HEK293 (cell line): ENCODE measurements at regions not wholly inside any gene's neighbourhood (a gene's known extent, or its start where the extent isn't known, plus 50 kb on each side); places are given as distances from the start of the nearest gene placed in this dataset.

ENCODE experiments used
- CTCF ChIA-PET: fragments of 350-600 bp; formaldehyde crosslinking; extraction: SDS; loops from one replicate; lab custom pipeline; 2021; ENCODE audit warnings: antibody characterized with exemption; lab: Yijun Ruan, JAX
- POLR2A ChIA-PET: fragments of 300-600 bp; formaldehyde crosslinking; extraction: SDS; loops from one replicate; lab custom pipeline; 2020; ENCODE audit warnings: antibody characterized with exemption, inconsistent platforms; lab: Yijun Ruan, JAX
- H3K27ac ChIP-seq: fragments of 200-500 bp; sonication (Bioruptor generic); 2 replicates; pipeline ENCODE4 v1.5.1; 2014; ENCODE audit warnings: low read depth, low read length, control low read depth, inconsistent platforms; ENCODE audit errors: extremely low read depth
- H3K36me3 ChIP-seq, 2 experiments: fragments of 200-500 bp in 1 of 2; sonication (Bioruptor generic) in 1 of 2; 1 replicate in 1 of 2; 2 replicates in 1 of 2; pipeline ENCODE4 v1.5.1; 2014 to 2017; ENCODE audit warnings: inconsistent platforms in 2 of 2, low read length in 2 of 2; ENCODE audit not compliant: control insufficient read depth in 2 of 2, insufficient read depth in 1 of 2
- H3K4me1 ChIP-seq: fragments of 200-500 bp; sonication (Bioruptor generic); 2 replicates; pipeline ENCODE4 v1.5.1; 2014; ENCODE audit warnings: mild to moderate bottlenecking, low read length, inconsistent platforms; ENCODE audit not compliant: control insufficient read depth, insufficient read depth
- H3K4me3 ChIP-seq: 2 replicates; pipeline ENCODE4 v1.5.1; 2011; ENCODE audit warnings: low read depth, mild to moderate bottlenecking, control low read depth, low read length, moderate library complexity
- H3K9me3 ChIP-seq: fragments of 200-500 bp; sonication (Bioruptor generic); 2 replicates; pipeline ENCODE4 v1.5.1; 2014; ENCODE audit warnings: low read depth, low read length, inconsistent platforms; ENCODE audit not compliant: control insufficient read depth, insufficient read depth
- GLIS1 ChIP-seq: fragments of 450-650 bp; formaldehyde crosslinking; IDR thresholded peaks from 2 replicates; pipeline ENCODE4 v1.5.1; 2016; ENCODE audit warnings: missing biosample characterization, missing genetic modification characterization
- KLF9 ChIP-seq: fragments of 450-650 bp; formaldehyde crosslinking; IDR thresholded peaks from 2 replicates; pipeline ENCODE4 v1.5.1; 2016; ENCODE audit warnings: missing biosample characterization, missing genetic modification characterization, low read depth
- MZF1 ChIP-seq: fragments of 450-650 bp; formaldehyde crosslinking; IDR thresholded peaks from 2 replicates; pipeline ENCODE4 v1.5.1; 2017; ENCODE audit warnings: missing biosample characterization, missing genetic modification characterization, borderline replicate concordance
- SP2 ChIP-seq: fragments of 450-650 bp; formaldehyde crosslinking; IDR thresholded peaks from 2 replicates; pipeline ENCODE4 v1.5.1; 2016; ENCODE audit warnings: missing biosample characterization, missing genetic modification characterization
- SP7 ChIP-seq: fragments of 450-650 bp; formaldehyde crosslinking; IDR thresholded peaks from 2 replicates; pipeline ENCODE4 v1.5.1; 2016; ENCODE audit warnings: missing biosample characterization, missing genetic modification characterization
- ZBTB1 ChIP-seq: fragments of 450-650 bp; formaldehyde crosslinking; IDR thresholded peaks from 2 replicates; pipeline ENCODE4 v1.5.1; 2016; ENCODE audit warnings: missing biosample characterization, missing genetic modification characterization
- ZNF132 ChIP-seq: fragments of 450-650 bp; formaldehyde crosslinking; IDR thresholded peaks from 2 replicates; pipeline ENCODE4 v1.5.1; 2017; ENCODE audit warnings: missing biosample characterization, missing genetic modification characterization, borderline replicate concordance
- ZNF211 ChIP-seq: fragments of 450-650 bp; formaldehyde crosslinking; IDR thresholded peaks from 2 replicates; pipeline ENCODE4 v1.5.1; 2016; ENCODE audit warnings: low read depth, missing biosample characterization, missing genetic modification characterization
- ZNF266 ChIP-seq: fragments of 450-650 bp; formaldehyde crosslinking; IDR thresholded peaks from 2 replicates; pipeline ENCODE4 v1.5.1; 2016; ENCODE audit warnings: missing biosample characterization, missing genetic modification characterization, low read depth
- ZNF391 ChIP-seq: fragments of 450-650 bp; formaldehyde crosslinking; IDR thresholded peaks from 2 replicates; pipeline ENCODE4 v1.5.1; 2016; ENCODE audit warnings: low read depth, missing biosample characterization, missing genetic modification characterization, borderline replicate concordance
- ZNF501 ChIP-seq: fragments of 450-650 bp; formaldehyde crosslinking; IDR thresholded peaks from 2 replicates; pipeline ENCODE4 v1.5.1; 2016; ENCODE audit warnings: missing biosample characterization, missing genetic modification characterization
- ZNF514 ChIP-seq: fragments of 450-650 bp; formaldehyde crosslinking; IDR thresholded peaks from 2 replicates; pipeline ENCODE4 v1.5.1; 2016; ENCODE audit warnings: missing biosample characterization, missing genetic modification characterization
- ZNF621 ChIP-seq: fragments of 450-650 bp; formaldehyde crosslinking; IDR thresholded peaks from 2 replicates; pipeline ENCODE4 v1.5.1; 2017; ENCODE audit warnings: missing biosample characterization, missing genetic modification characterization
- ZNF785 ChIP-seq: fragments of 450-650 bp; formaldehyde crosslinking; IDR thresholded peaks from 2 replicates; pipeline ENCODE4 v1.5.1; 2016; ENCODE audit warnings: missing biosample characterization, missing genetic modification characterization
- TF ChIP-seq, protein P1 (sequence below): fragments of 450-650 bp; formaldehyde crosslinking; IDR thresholded peaks from 2 replicates; pipeline ENCODE4 v1.5.1; 2017; ENCODE audit warnings: missing biosample characterization, mild to moderate bottlenecking, missing genetic modification characterization, moderate library complexity
- TF ChIP-seq, protein P2 (sequence below): fragments of 450-650 bp; formaldehyde crosslinking; IDR thresholded peaks from 2 replicates; pipeline ENCODE4 v1.5.1; 2016; ENCODE audit warnings: missing biosample characterization, missing genetic modification characterization
- TF ChIP-seq, protein P3 (sequence below): fragments of 450-650 bp; formaldehyde crosslinking; IDR thresholded peaks from 2 replicates; pipeline ENCODE4 v1.5.1; 2016; ENCODE audit warnings: missing biosample characterization, missing genetic modification characterization
- TF ChIP-seq, protein P4 (sequence below): fragments of 450-650 bp; formaldehyde crosslinking; IDR thresholded peaks from 2 replicates; pipeline ENCODE4 v1.5.1; 2017; ENCODE audit warnings: missing biosample characterization, missing genetic modification characterization

DNA sequence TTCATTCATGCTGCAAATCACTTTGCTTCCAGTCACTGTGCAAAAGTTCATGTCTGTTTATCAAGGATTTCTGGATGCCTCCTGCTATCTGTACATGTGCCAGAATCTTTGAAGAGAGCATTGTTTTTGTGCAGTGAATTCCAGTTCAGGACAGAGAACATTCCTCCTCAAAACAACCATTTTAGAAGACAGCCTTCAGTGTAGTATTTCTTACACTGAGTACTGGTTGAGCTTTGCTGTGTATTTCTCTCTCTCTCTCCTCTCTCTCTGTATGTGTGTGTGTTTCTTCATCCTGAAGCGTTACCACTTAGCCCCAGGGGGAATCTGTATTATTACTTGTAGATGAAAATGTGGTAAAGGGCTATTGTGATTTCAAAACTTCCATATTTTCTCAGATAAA lies 123.8 kb upstream of the CHL1 start (continued):
- TF ChIP-seq, protein P1, sequence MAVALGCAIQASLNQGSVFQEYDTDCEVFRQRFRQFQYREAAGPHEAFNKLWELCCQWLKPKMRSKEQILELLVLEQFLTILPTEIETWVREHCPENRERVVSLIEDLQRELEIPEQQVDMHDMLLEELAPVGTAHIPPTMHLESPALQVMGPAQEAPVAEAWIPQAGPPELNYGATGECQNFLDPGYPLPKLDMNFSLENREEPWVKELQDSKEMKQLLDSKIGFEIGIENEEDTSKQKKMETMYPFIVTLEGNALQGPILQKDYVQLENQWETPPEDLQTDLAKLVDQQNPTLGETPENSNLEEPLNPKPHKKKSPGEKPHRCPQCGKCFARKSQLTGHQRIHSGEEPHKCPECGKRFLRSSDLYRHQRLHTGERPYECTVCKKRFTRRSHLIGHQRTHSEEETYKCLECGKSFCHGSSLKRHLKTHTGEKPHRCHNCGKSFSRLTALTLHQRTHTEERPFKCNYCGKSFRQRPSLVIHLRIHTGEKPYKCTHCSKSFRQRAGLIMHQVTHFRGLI (tag by site-specific recombination), result no peak
- TF ChIP-seq ZNF132 (tag by site-specific recombination) (no peak), ZNF501 (tag by site-specific recombination) (no peak)

DNA sequence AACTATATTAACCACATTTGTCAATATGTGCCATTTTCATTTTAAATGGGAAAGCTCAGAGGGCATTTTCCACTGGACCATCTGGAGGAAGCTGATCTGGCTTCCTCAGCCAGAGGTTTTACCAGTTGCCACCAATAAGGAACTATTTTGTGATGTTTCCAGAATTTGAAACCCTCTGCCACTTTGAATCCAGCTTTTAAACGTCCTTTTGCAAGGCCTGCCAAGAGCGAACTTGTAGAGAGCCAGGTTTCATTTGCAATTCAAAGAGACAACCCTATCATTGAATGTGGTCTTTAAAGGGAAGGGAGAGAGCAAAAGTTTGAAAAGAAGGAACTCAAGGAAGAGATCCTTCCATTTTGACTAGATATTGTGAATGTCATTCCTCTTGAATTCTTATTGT lies 123.3 kb upstream of the CHL1 start:
- Histone ChIP-seq H3K36me3 (no peaks in the 10 kb centered on the region), H3K9me3 (no peaks in the 10 kb centered on the region), H3K4me1 (no peaks in the 10 kb centered on the region), H3K4me3 (no peak overlapping the region), H3K27ac (no peak overlapping the region)
- ChIA-PET POLR2A (no interaction called here), CTCF (interaction anchor here (0.5 to 1.2 kb wide), 2 partner anchors 20 to 29 kb away, joined by 3 read pairs; no protein-coding TSS in a partner anchor)
- no peak for TF ChIP-seq ZNF266 (tag by site-specific recombination)
- TF ChIP-seq ZNF514 (tag by site-specific recombination), result no peak
- TF ChIP-seq ZNF785 (tag by site-specific recombination), result no peak
- TF ChIP-seq, protein P2, sequence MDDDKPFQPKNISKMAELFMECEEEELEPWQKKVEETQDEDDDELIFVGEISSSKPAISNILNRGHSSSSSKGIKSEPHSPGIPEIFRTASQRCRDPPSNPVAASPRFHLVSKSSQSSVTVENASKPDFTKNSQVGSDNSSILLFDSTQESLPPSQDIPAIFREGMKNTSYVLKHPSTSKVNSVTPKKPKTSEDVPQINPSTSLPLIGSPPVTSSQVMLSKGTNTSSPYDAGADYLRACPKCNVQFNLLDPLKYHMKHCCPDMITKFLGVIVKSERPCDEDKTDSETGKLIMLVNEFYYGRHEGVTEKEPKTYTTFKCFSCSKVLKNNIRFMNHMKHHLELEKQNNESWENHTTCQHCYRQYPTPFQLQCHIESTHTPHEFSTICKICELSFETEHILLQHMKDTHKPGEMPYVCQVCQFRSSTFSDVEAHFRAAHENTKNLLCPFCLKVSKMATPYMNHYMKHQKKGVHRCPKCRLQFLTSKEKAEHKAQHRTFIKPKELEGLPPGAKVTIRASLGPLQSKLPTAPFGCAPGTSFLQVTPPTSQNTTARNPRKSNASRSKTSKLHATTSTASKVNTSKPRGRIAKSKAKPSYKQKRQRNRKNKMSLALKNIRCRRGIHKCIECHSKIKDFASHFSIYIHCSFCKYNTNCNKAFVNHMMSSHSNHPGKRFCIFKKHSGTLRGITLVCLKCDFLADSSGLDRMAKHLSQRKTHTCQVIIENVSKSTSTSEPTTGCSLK (tag by site-specific recombination), result no peak
- TF ChIP-seq, protein P3, sequence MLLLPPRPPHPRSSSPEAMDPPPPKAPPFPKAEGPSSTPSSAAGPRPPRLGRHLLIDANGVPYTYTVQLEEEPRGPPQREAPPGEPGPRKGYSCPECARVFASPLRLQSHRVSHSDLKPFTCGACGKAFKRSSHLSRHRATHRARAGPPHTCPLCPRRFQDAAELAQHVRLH (tag by site-specific recombination), result no peak
- TF ChIP-seq KLF9 (tag by site-specific recombination), result no peak
- TF ChIP-seq MZF1 (tag by site-specific recombination), result no peak
- no peak for TF ChIP-seq SP2 (tag by site-specific recombination)
- no peak for TF ChIP-seq ZBTB1 (tag by site-specific recombination)
- no peak for TF ChIP-seq ZNF211 (tag by site-specific recombination)
- no peak for TF ChIP-seq GLIS1 (tag by site-specific recombination)
- TF ChIP-seq SP7 (tag by site-specific recombination), result no peak
- no peak for TF ChIP-seq ZNF391 (tag by site-specific recombination)
- no peak for TF ChIP-seq ZNF621 (tag by site-specific recombination)

DNA sequence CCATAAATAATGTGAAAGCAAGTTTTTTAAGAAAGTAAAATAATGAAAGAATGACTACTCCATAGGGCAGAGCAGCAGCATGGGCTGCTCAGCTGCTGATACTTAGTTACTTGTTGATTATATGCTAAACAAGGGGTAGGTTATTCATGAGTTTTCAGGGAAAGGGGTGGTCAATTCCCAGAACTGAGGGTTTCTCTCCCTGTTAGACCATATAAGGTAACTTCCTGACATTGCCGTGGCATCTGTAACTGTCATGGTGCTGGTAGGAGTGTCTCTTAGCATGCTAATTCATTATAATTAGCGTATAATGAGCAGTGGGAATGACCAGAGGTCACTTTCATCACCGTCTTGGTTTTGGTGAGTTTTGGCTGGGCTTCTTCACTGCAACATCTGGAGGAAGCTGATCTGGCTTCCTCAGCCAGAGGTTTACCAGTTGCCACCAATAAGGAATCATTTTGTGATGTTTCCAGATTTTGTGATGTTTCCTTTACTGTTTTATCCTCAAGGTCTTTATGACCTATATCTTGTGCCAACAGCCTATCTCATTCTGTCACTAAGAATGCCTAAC lies 121.8 kb upstream of the CHL1 start:
- TF ChIP-seq ZNF391 (tag by site-specific recombination), result no peak
- TF ChIP-seq, protein P4, sequence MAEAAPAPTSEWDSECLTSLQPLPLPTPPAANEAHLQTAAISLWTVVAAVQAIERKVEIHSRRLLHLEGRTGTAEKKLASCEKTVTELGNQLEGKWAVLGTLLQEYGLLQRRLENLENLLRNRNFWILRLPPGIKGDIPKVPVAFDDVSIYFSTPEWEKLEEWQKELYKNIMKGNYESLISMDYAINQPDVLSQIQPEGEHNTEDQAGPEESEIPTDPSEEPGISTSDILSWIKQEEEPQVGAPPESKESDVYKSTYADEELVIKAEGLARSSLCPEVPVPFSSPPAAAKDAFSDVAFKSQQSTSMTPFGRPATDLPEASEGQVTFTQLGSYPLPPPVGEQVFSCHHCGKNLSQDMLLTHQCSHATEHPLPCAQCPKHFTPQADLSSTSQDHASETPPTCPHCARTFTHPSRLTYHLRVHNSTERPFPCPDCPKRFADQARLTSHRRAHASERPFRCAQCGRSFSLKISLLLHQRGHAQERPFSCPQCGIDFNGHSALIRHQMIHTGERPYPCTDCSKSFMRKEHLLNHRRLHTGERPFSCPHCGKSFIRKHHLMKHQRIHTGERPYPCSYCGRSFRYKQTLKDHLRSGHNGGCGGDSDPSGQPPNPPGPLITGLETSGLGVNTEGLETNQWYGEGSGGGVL (tag by site-specific recombination), result no peak

More for the DNA sequence above, 121.8 kb upstream of the CHL1 start:
- no peaks in the 10 kb centered on the region for H3K4me1 ChIP-seq
- ChIA-PET POLR2A (no interaction called here), CTCF (interaction anchor here (0.8 kb wide), 1 partner anchor 330 kb away, joined by 3 read pairs; no protein-coding TSS in a partner anchor)
- no peak overlapping the region for H3K4me3 ChIP-seq
- H3K27ac ChIP-seq, result no peak overlapping the region
- no peaks in the 10 kb centered on the region for H3K9me3 ChIP-seq
- H3K36me3 ChIP-seq, result no peaks in the 10 kb centered on the region
